ENCODE measurements at regions not wholly inside any gene's neighbourhood (a gene's known extent, or its start where the extent isn't known, plus 50 kb on each side); places are given as distances from the start of the nearest gene placed in this dataset.

GRCh38 chr9:82732928-82733327 lies 330.0 kb downstream of the RASEF start:
- Histone ChIP-seq H3K9me3 (ENCODE audit: low read length) (no peaks in the 10 kb centered on the region), H3K36me3 (ENCODE audit: insufficient read depth, low read length) (no peaks in the 10 kb centered on the region), H4K20me1 (ENCODE audit: insufficient read depth) (no peaks in the 10 kb centered on the region), H3K9me2 (ENCODE audit: insufficient read depth, low read length) (no peaks in the 10 kb centered on the region), H3K4me2 (ENCODE audit: low read length) (no peak overlapping the region), H3F3A (ENCODE audit: insufficient read depth, low read length, poor library complexity, severe bottlenecking) (no peaks in the 10 kb centered on the region), H3K27me3 (ENCODE audit: insufficient read depth, low read depth, low read length) (no peaks in the 10 kb centered on the region), H2AFZ (ENCODE audit: low read depth, low read length) (no peak overlapping the region), H3K4me3 (ENCODE audit: low read length) (no peak overlapping the region), H3K9ac (ENCODE audit: low read length) (no peak overlapping the region), H3K27ac (ENCODE audit: low read length) (no peak overlapping the region), H3K79me2 (replicated peaks; ENCODE audit: insufficient read depth, low read length) (no peaks in the 10 kb centered on the region)
- no peak for TF ChIP-seq POLR2AphosphoS5 (IDR thresholded peaks at IDR 0.05)
- no peak for TF ChIP-seq REST (IDR thresholded peaks at IDR 0.05; ENCODE audit: borderline replicate concordance)
- TF ChIP-seq TAF1 (IDR thresholded peaks at IDR 0.05; ENCODE audit: low read depth), result no peak
- no peak for TF ChIP-seq SMC3 (conservative IDR thresholded peaks at IDR 0.05; ENCODE audit: poor library complexity)
- no peak for TF ChIP-seq CTCF (IDR thresholded peaks at IDR 0.05; ENCODE audit: poor library complexity, severe bottlenecking)
- TF ChIP-seq EZH2 (IDR thresholded peaks at IDR 0.05; ENCODE audit: borderline replicate concordance, insufficient read depth, low read length, poor library complexity, severe bottlenecking), result no peak
- no peak for TF ChIP-seq EP300 (conservative IDR thresholded peaks at IDR 0.05; ENCODE audit: poor library complexity, severe bottlenecking)
- no peak for TF ChIP-seq RAD21 (conservative IDR thresholded peaks at IDR 0.05)
- TF ChIP-seq MXI1 (conservative IDR thresholded peaks at IDR 0.05; ENCODE audit: poor library complexity, severe bottlenecking), result no peak

- Histone ChIP-seq H3K4me2 (ENCODE audit: low read length) (no peak overlapping the region), H3K9me3 (ENCODE audit: low read length) (no peaks in the 10 kb centered on the region), H3K27ac (ENCODE audit: low read length) (peak overlapping the region; percentile 56), H3K36me3 (ENCODE audit: insufficient read depth, low read length) (no peaks in the 10 kb centered on the region), H3K9me2 (ENCODE audit: insufficient read depth, low read length) (no peaks in the 10 kb centered on the region), H2AFZ (ENCODE audit: low read depth, low read length) (no peak overlapping the region), H3F3A (ENCODE audit: insufficient read depth, low read length, poor library complexity, severe bottlenecking) (no peaks in the 10 kb centered on the region), H3K27me3 (ENCODE audit: insufficient read depth, low read depth, low read length) (no peaks in the 10 kb centered on the region), H3K4me3 (ENCODE audit: low read length) (peak overlapping the region; percentile 5), H3K79me2 (replicated peaks; ENCODE audit: insufficient read depth, low read length) (no peaks in the 10 kb centered on the region), H4K20me1 (ENCODE audit: insufficient read depth) (no peaks in the 10 kb centered on the region), H3K9ac (ENCODE audit: low read length) (no peak overlapping the region)
- TF ChIP-seq RAD21 (conservative IDR thresholded peaks at IDR 0.05), result no peak
- no peak for TF ChIP-seq EZH2 (IDR thresholded peaks at IDR 0.05; ENCODE audit: borderline replicate concordance, insufficient read depth, low read length, poor library complexity, severe bottlenecking)
- TF ChIP-seq REST (IDR thresholded peaks at IDR 0.05; ENCODE audit: borderline replicate concordance), result peak; percentile 98
- no peak for TF ChIP-seq SMC3 (conservative IDR thresholded peaks at IDR 0.05; ENCODE audit: poor library complexity)
- TF ChIP-seq EP300 (conservative IDR thresholded peaks at IDR 0.05; ENCODE audit: poor library complexity, severe bottlenecking), result peak; percentile 71
- TF ChIP-seq POLR2AphosphoS5 (IDR thresholded peaks at IDR 0.05), result peak; percentile 34
These were observed 326.8 kb downstream of the RASEF start for GRCh38 chr9:82736126-82736525.
